H1 (cell line): ENCODE measurements at regions not wholly inside any gene's neighbourhood (a gene's known extent, or its start where the extent isn't known, plus 50 kb on each side); places are given as distances from the start of the nearest gene placed in this dataset.

Experiments used
- EP300 ChIP-seq, 2 experiments: IDR thresholded peaks; 1 replicate in 1 of 2; 2 replicates in 1 of 2; pipeline ENCODE4 v1.6.1; 2011 to 2012; ENCODE audit warnings: low read depth in 2 of 2, low read length in 2 of 2, mild to moderate bottlenecking in 2 of 2, borderline replicate concordance in 1 of 2, inconsistent platforms in 1 of 2, moderate library complexity in 1 of 2
- SP2 ChIP-seq: IDR thresholded peaks from 2 replicates; pipeline ENCODE4 v1.6.1; 2012; ENCODE audit warnings: mild to moderate bottlenecking, low read length, inconsistent platforms
- SUZ12 ChIP-seq: fragments of 200-600 bp; sonication (generic); IDR thresholded peaks from 2 replicates; pipeline ENCODE4 v1.6.1; 2012; ENCODE audit warnings: mild to moderate bottlenecking, inconsistent platforms, low read length, moderate library complexity, mixed read lengths
- TAF7 ChIP-seq: optimal IDR thresholded peaks from 2 replicates; pipeline ENCODE3; 2011; ENCODE audit warnings: low read depth, mild to moderate bottlenecking, inconsistent platforms, low read length, moderate library complexity, borderline replicate concordance

- TF ChIP-seq EP300 (IDR thresholded peaks at IDR 0.05; ENCODE audit: borderline replicate concordance in 1 of 2, low read depth in 2 of 2, low read length in 2 of 2) (no peak), TAF7 (no peak), SP2 (no peak), SUZ12 (no peak)
These were observed 177.8 kb upstream of the GGTLC1 start (continued) for GRCh38 chr20:24166412-24166811.
